Cardiac fibroblast (primary cell): ENCODE measurements at regions not wholly inside any gene's neighbourhood (a gene's known extent, or its start where the extent isn't known, plus 50 kb on each side); places are given as distances from the start of the nearest gene placed in this dataset.

Experiments
- DNase-seq, 2 donors: peaks; one replicate each; pipeline versions ENCODE4 v3.0.0 to v3.0.0-alpha.2; 2010; ENCODE audit warnings: low read depth in 2 of 2
- H3K4me3 ChIP-seq, 2 donors: replicated peaks in 1 of 2; 1 replicate in 1 of 2; 2 replicates in 1 of 2; pipeline ENCODE4 v1.5.1; 2011; ENCODE audit warnings: low read depth in 2 of 2, low read length in 2 of 2, mild to moderate bottlenecking in 2 of 2, moderate library complexity in 1 of 2
- CTCF ChIP-seq: IDR thresholded peaks from one replicate; pipeline ENCODE4 v1.5.1; 2011; ENCODE audit warnings: low read depth, mild to moderate bottlenecking, low read length, inconsistent platforms

- no peak overlapping the region for H3K4me3 ChIP-seq
- no peak for TF ChIP-seq CTCF
- DNase-seq: no peak
Observed at GRCh38 chr15:47824147-47824546, 106.8 kb downstream of the SEMA6D start.

- TF ChIP-seq CTCF: no peak
- H3K4me3 ChIP-seq: no peak overlapping the region
- DNase-seq: no peak
Observed at GRCh38 chr15:47829667-47830066, 112.4 kb downstream of the SEMA6D start.

- no peak overlapping the region for H3K4me3 ChIP-seq
- no peak for DNase-seq
- no peak for TF ChIP-seq CTCF
Observed at GRCh38 chr15:47834093-47834492, 116.8 kb downstream of the SEMA6D start.

- no peak for TF ChIP-seq CTCF
- no peak overlapping the region for H3K4me3 ChIP-seq
- no peak for DNase-seq
Observed at GRCh38 chr15:47839233-47839825, 122.0 kb downstream of the SEMA6D start.

GRCh38 chr15:47843124-47843663, 125.9 kb downstream of the SEMA6D start:
- TF ChIP-seq CTCF: no peak
- H3K4me3 ChIP-seq: no peak overlapping the region
- DNase-seq: no peak

GRCh38 chr15:47844437-47844836, 127.1 kb downstream of the SEMA6D start:
- no peak overlapping the region for H3K4me3 ChIP-seq
- no peak for DNase-seq
- no peak for TF ChIP-seq CTCF
